ENCODE measurements at regions not wholly inside any gene's neighbourhood (a gene's known extent, or its start where the extent isn't known, plus 50 kb on each side); places are given as distances from the start of the nearest gene placed in this dataset.

DNA sequence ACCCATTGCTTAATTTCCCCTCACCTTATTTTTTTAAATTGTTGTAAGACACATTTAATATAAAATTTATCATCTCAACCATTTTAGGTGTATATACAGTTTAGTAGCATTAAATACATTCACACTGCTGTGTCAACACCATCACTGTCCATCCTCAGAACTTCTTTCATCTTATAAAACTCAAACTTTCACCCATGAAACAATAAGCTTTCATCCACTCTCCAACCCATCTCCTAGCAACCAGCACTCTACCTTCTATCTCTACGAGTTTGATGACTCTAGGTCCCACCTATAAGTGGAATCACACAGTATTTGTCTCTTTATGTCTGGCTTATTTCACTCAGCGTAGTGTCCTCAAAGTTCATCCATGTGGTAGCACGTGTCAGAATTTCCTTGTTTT lies 75.5 kb downstream of the TBX3 start:
- DNase-seq (ENCODE audit: low read depth in 1 of 2, low spot score in 2 of 2) (no peak), FAIRE-seq (no peak)
- WGBS, 2 experiments (ENCODE audit: extremely low coverage in 1 of 2, insufficient coverage in 1 of 2, insufficient read length in 1 of 2, insufficient replicate concordance in 2 of 2, low coverage in 1 of 2, low lambda C conversion rate in 2 of 2, missing lambda C conversion rate in 1 of 2): 84% methylated on average over 3 of the region's 3 CpGs; no CpG with 5 or more reads in 1 of the 2 experiments
- no peak overlapping the region for H3K9ac ChIP-seq (replicated peaks in 1 of 4; ENCODE audit: extremely low read depth in 1 of 4, low read depth in 3 of 4, low read length in 3 of 4)
- no peak overlapping the region for H4K8ac ChIP-seq (ENCODE audit: extremely low read depth, insufficient read depth, low read length)
- no peaks in the 10 kb centered on the region for H3K36me3 ChIP-seq (ENCODE audit: control insufficient read depth in 2 of 4, insufficient read depth in 4 of 4, low read length in 3 of 4)
- H3K23me2 ChIP-seq (ENCODE audit: low read depth, low read length): no peaks in the 10 kb centered on the region
- H3K14ac ChIP-seq (ENCODE audit: insufficient read length): no peak overlapping the region
- H2BK20ac ChIP-seq (ENCODE audit: low read length): no peak overlapping the region
- H3K56ac ChIP-seq (replicated peaks; ENCODE audit: insufficient read length, low read depth, low read length): no peak overlapping the region
- POLR2A ChIA-PET (ENCODE audit: partially characterized antibody): no interaction called here
- CTCF ChIA-PET (ENCODE audit: partially characterized antibody): interaction anchor here (0.9 to 1.9 kb wide), 2 partner anchors 10 to 17 kb away, joined by 3 to 8 read pairs; no protein-coding TSS in a partner anchor
- no peak overlapping the region for H2BK15ac ChIP-seq (ENCODE audit: low read length)
- no peaks in the 10 kb centered on the region for H3K79me2 ChIP-seq (ENCODE audit: control insufficient read depth in 1 of 2, insufficient read depth in 2 of 2, low read length in 2 of 2)
- no peak overlapping the region for H3K18ac ChIP-seq (ENCODE audit: extremely low read depth, low read length)
- H4K91ac ChIP-seq (replicated peaks; ENCODE audit: insufficient read length, low read length): no peak overlapping the region
- no peak overlapping the region for H4K5ac ChIP-seq (ENCODE audit: insufficient read length, low read depth, low read length)
- H2BK12ac ChIP-seq (ENCODE audit: low read depth, low read length): no peak overlapping the region
- no peak overlapping the region for H2AK5ac ChIP-seq (ENCODE audit: low read depth, low read length)
- no peaks in the 10 kb centered on the region for H3K9me3 ChIP-seq (ENCODE audit: insufficient read depth in 2 of 2, low read depth in 1 of 2, low read length in 1 of 2)
- H3K4me3 ChIP-seq (ENCODE audit: extremely low read depth in 1 of 4, insufficient read depth in 2 of 4, low read depth in 3 of 4, low read length in 4 of 4): no peak overlapping the region
- no peaks in the 10 kb centered on the region for H4K20me1 ChIP-seq (replicated peaks in 1 of 2; ENCODE audit: control insufficient read depth in 1 of 2, insufficient read depth in 2 of 2, low read length in 2 of 2)
- no peak overlapping the region for H2BK5ac ChIP-seq (ENCODE audit: low read depth, low read length)
- TF ChIP-seq, protein P1, sequence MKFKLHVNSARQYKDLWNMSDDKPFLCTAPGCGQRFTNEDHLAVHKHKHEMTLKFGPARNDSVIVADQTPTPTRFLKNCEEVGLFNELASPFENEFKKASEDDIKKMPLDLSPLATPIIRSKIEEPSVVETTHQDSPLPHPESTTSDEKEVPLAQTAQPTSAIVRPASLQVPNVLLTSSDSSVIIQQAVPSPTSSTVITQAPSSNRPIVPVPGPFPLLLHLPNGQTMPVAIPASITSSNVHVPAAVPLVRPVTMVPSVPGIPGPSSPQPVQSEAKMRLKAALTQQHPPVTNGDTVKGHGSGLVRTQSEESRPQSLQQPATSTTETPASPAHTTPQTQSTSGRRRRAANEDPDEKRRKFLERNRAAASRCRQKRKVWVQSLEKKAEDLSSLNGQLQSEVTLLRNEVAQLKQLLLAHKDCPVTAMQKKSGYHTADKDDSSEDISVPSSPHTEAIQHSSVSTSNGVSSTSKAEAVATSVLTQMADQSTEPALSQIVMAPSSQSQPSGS (IDR thresholded peaks at IDR 0.05; ENCODE audit: low read length): no peak
- TF ChIP-seq SIN3A (conservative IDR thresholded peaks at IDR 0.05 in 1 of 2, IDR thresholded peaks at IDR 0.05 in 1 of 2; ENCODE audit: low read depth in 1 of 2, low read length in 2 of 2) (no peak), JUN (IDR thresholded peaks at IDR 0.05; ENCODE audit: low read depth, low read length) (no peak), YY1 (IDR thresholded peaks at IDR 0.05; ENCODE audit: low read depth, low read length) (no peak), RAD21 (IDR thresholded peaks at IDR 0.05 in 1 of 2, conservative IDR thresholded peaks at IDR 0.05 in 1 of 2; ENCODE audit: low read depth in 2 of 2, low read length in 2 of 2) (no peak)
- no peak overlapping the region for H3K4me2 ChIP-seq (ENCODE audit: insufficient read depth in 1 of 2, low read depth in 2 of 2, low read length in 2 of 2)
- H3K79me1 ChIP-seq (ENCODE audit: low read depth, low read length): no peaks in the 10 kb centered on the region
- H3K23ac ChIP-seq (ENCODE audit: insufficient read length): no peak overlapping the region
- no peak overlapping the region for H3K4ac ChIP-seq (replicated peaks; ENCODE audit: insufficient read length, low read depth, low read length)
- no peak overlapping the region for H2BK120ac ChIP-seq (replicated peaks; ENCODE audit: low read depth, low read length)
- H3K4me1 ChIP-seq (replicated peaks in 1 of 4; ENCODE audit: control insufficient read depth in 3 of 4, insufficient read depth in 4 of 4, low read length in 3 of 4): no peaks in the 10 kb centered on the region
- H3K27me3 ChIP-seq (replicated peaks in 1 of 4; ENCODE audit: control insufficient read depth in 3 of 4, extremely low read depth in 1 of 4, insufficient read depth in 3 of 4, low read length in 3 of 4): no peaks in the 10 kb centered on the region
- H3K27ac ChIP-seq (ENCODE audit: low read depth, low read length): no peak overlapping the region
- no peak overlapping the region for H2AFZ ChIP-seq (ENCODE audit: low read length)
